Endothelial cell of umbilical vein (primary cell): ENCODE measurements at regions not wholly inside any gene's neighbourhood (a gene's known extent, or its start where the extent isn't known, plus 50 kb on each side); places are given as distances from the start of the nearest gene placed in this dataset.
"Not testable (repeated sequence)": the region's sequence is repeated elsewhere in the genome, so short reads cannot be mapped to it uniquely, and the experiment has no call there.

Experiments
- BruUV-seq: library from RNA; stranded (reverse); fragments of 400-500 nt; replicated peaks from 2 replicates; lab custom pipeline; 2021; lab: Mats Ljungman, UMichigan
- CTCF ChIA-PET: fragments of 300-600, 350-600 bp; sonication (Branson Sonifier 250); formaldehyde crosslinking; loops from one replicate; lab custom pipeline; 2021; ENCODE audit warnings: antibody characterized with exemption, inconsistent platforms; lab: Charles Lee
- POLR2A ChIA-PET: fragments of 300-600, 350-600 bp; sonication (Branson Sonifier 250); formaldehyde crosslinking; loops from one replicate; lab custom pipeline; 2021; ENCODE audit warnings: antibody characterized with exemption, inconsistent platforms; lab: Charles Lee
- DNase-seq: peaks from one replicate; pipeline ENCODE4 v3.0.0-alpha.2; 2011; ENCODE audit warnings: low read depth, low spot score
- FAIRE-seq: peaks from 2 replicates; lab custom pipeline; 2011; peaks lifted over from hg19 to GRCh38; lab: Jason Lieb, UNC
- H2AFZ ChIP-seq: 2 replicates; pipeline ENCODE4 v1.6.0; 2012; ENCODE audit warnings: low read depth, low read length, control low read depth, inconsistent platforms
- H3K27ac ChIP-seq: 2 replicates; pipeline ENCODE4 v1.5.1; 2011; ENCODE audit warnings: low read depth, mild to moderate bottlenecking, control low read depth, low read length, moderate library complexity; ENCODE audit not compliant: insufficient read depth
- H3K27me3 ChIP-seq, 2 experiments: 2 replicates each; pipeline versions ENCODE4 v1.6.0 to v1.6.1; 2011; ENCODE audit warnings: low read length in 2 of 2, mixed read lengths in 1 of 2; ENCODE audit not compliant: control insufficient read depth in 2 of 2, insufficient read depth in 2 of 2
- H3K36me3 ChIP-seq, 2 experiments: 2 replicates in 1 of 2; 3 replicates in 1 of 2; pipeline ENCODE4 v1.5.1; 2011; ENCODE audit warnings: low read length in 2 of 2, mild to moderate bottlenecking in 1 of 2, moderate library complexity in 1 of 2; ENCODE audit not compliant: control insufficient read depth in 2 of 2, insufficient read depth in 2 of 2; ENCODE audit errors: extremely low read depth in 1 of 2
- H3K4me1 ChIP-seq: 3 replicates; pipeline ENCODE4 v1.5.1; 2011; ENCODE audit warnings: mild to moderate bottlenecking, low read length; ENCODE audit not compliant: control insufficient read depth, insufficient read depth; ENCODE audit errors: extremely low read depth
- H3K4me2 ChIP-seq: 2 replicates; pipeline ENCODE4 v1.6.1; 2011; ENCODE audit warnings: low read length, control low read depth, mixed read lengths; ENCODE audit not compliant: insufficient read depth
- H3K4me3 ChIP-seq, 3 experiments: fragments of 200-600 bp in 1 of 3; sonication (generic), shearing (Covaris generic) in 1 of 3; replicated peaks in 1 of 3; 2 replicates each; pipeline ENCODE4 v1.5.1; 2011 to 2016; ENCODE audit warnings: control low read depth in 3 of 3, low read length in 3 of 3, mild to moderate bottlenecking in 2 of 3, inconsistent platforms in 1 of 3, low read depth in 1 of 3, moderate library complexity in 1 of 3; ENCODE audit not compliant: insufficient read depth in 1 of 3
- H3K79me2 ChIP-seq: 2 replicates; pipeline ENCODE4 v1.6.0; 2012; ENCODE audit warnings: low read length, inconsistent platforms; ENCODE audit not compliant: control insufficient read depth, insufficient read depth
- H3K9ac ChIP-seq: replicated peaks from 2 replicates; pipeline ENCODE3; 2011; ENCODE audit warnings: low read length, control low read depth; ENCODE audit not compliant: insufficient read depth; ENCODE audit errors: extremely low read depth
- H3K9me1 ChIP-seq: replicated peaks from 3 replicates; pipeline ENCODE4 v1.6.0; 2011; ENCODE audit warnings: mild to moderate bottlenecking, low read length; ENCODE audit not compliant: control insufficient read depth, insufficient read depth; ENCODE audit errors: extremely low read depth
- H3K9me3 ChIP-seq: replicated peaks from 2 replicates; pipeline ENCODE4 v1.5.1; 2012; ENCODE audit warnings: low read length, inconsistent platforms; ENCODE audit not compliant: control insufficient read depth, insufficient read depth
- H4K20me1 ChIP-seq: replicated peaks from 2 replicates; pipeline ENCODE3; 2011; ENCODE audit warnings: mild to moderate bottlenecking, low read length; ENCODE audit not compliant: control insufficient read depth, insufficient read depth; ENCODE audit errors: extremely low read depth
- CTCF ChIP-seq, 2 donors: IDR thresholded peaks; 1 replicate in 1 of 2; 2 replicates in 1 of 2; pipeline ENCODE4 v1.5.1; 2011; ENCODE audit warnings: low read length in 2 of 2, mild to moderate bottlenecking in 2 of 2, moderate library complexity in 2 of 2, control low read depth in 1 of 2, inconsistent platforms in 1 of 2, low read depth in 1 of 2; ENCODE audit not compliant: insufficient read depth in 1 of 2; ENCODE audit errors: extremely low read depth in 1 of 2
- JUN ChIP-seq: IDR thresholded peaks from 2 replicates; pipeline ENCODE4 v1.6.1; 2011; ENCODE audit warnings: borderline replicate concordance, low read depth; ENCODE audit not compliant: insufficient read length, insufficient read depth
- MAX ChIP-seq: IDR thresholded peaks from 2 replicates; pipeline ENCODE4 v1.6.1; 2011; ENCODE audit not compliant: insufficient read depth, insufficient read length
- MYC ChIP-seq: IDR thresholded peaks from one replicate; pipeline ENCODE4 v1.6.1; 2011; ENCODE audit warnings: mild to moderate bottlenecking, low read depth, low read length
- POLR2AphosphoS5 ChIP-seq: IDR thresholded peaks from 2 replicates; pipeline ENCODE4 v1.6.1; 2012; ENCODE audit warnings: low read depth, mild to moderate bottlenecking, control low read depth, low read length, moderate library complexity; ENCODE audit not compliant: insufficient read depth
- dilution Hi-C: fragments of 300-500 bp; cut with MboI; formaldehyde crosslinking; loops from one replicate; pipeline ENCODE4 v1.15.0; 2019; ENCODE audit warnings: low sequenced_read_pairs; ENCODE audit not compliant: extremely low pct_ligation_motif_present
- intact Hi-C: fragments of 100-400 bp; cut with micrococcal nuclease; formaldehyde crosslinking; loops from one replicate; pipeline ENCODE4 v1.10.0; 2022

- TF ChIP-seq JUN (no peak), POLR2AphosphoS5 (no peak), CTCF (IDR thresholded peaks at IDR 0.05; ENCODE audit: extremely low read depth in 1 of 2, insufficient read depth in 1 of 2, low read depth in 1 of 2, low read length in 2 of 2) (no peak), MYC (no peak), MAX (no peak)
- ChIA-PET CTCF (interaction anchor here (0.9 to 3.8 kb wide), 6 partner anchors 9 to 261 kb away, joined by 4 to 26 read pairs (median 8); partner anchors contain the start of gene RASAL2), POLR2A (no interaction called here)
- Histone ChIP-seq H2AFZ (peak overlapping the region; percentile 97), H3K27ac (no peak overlapping the region), H3K4me2 (peak overlapping the region; percentile 63), H3K9ac (peak overlapping the region; percentile 83), H3K36me3 (no peaks in the 10 kb centered on the region), H3K4me3 (peak overlapping the region in 1 of 3 experiments; percentile 48), H3K27me3 (no peaks in the 10 kb centered on the region), H4K20me1 (no peaks in the 10 kb centered on the region), H3K79me2 (no peaks in the 10 kb centered on the region), H3K9me3 (no peaks in the 10 kb centered on the region), H3K9me1 (no peaks in the 10 kb centered on the region), H3K4me1 (no peaks in the 10 kb centered on the region)
- dilution Hi-C loops (no loop called here), intact Hi-C loops (no loop called here)
- DNase-seq (no peak), FAIRE-seq (no peak)
- TSS peak; percentile 78 for BruUV-seq
Measured at GRCh38 chr1:178038372-178038771, 55.5 kb upstream of the RASAL2 start.

GRCh38 chr1:178039891-178040290, 54.0 kb upstream of the RASAL2 start:
- H3K9ac ChIP-seq: no peak overlapping the region
- no peak overlapping the region for H2AFZ ChIP-seq
- DNase-seq (no peak), FAIRE-seq (no peak)
- H3K27me3 ChIP-seq: no peaks in the 10 kb centered on the region
- no peaks in the 10 kb centered on the region for H3K9me1 ChIP-seq
- no peaks in the 10 kb centered on the region for H3K36me3 ChIP-seq
- intact Hi-C loops: no loop called here
- POLR2A ChIA-PET: no interaction called here
- no peak overlapping the region for H3K4me2 ChIP-seq
- TF ChIP-seq JUN: no peak
- H3K79me2 ChIP-seq: no peaks in the 10 kb centered on the region
- H3K27ac ChIP-seq: no peak overlapping the region
- no peaks in the 10 kb centered on the region for H3K4me1 ChIP-seq
- dilution Hi-C loops: no loop called here
- no TSS peak for BruUV-seq
- no peaks in the 10 kb centered on the region for H3K9me3 ChIP-seq
- no peaks in the 10 kb centered on the region for H4K20me1 ChIP-seq
- CTCF ChIA-PET: interaction anchor here (1.0 to 3.8 kb wide), 3 partner anchors 9 to 243 kb away, joined by 3 to 26 read pairs (median 5); no protein-coding TSS in a partner anchor
- no peak overlapping the region for H3K4me3 ChIP-seq

- H3K9ac ChIP-seq, H3K27me3 ChIP-seq, DNase-seq, H3K4me2 ChIP-seq, H3K4me3 ChIP-seq, BruUV-seq, H3K36me3 ChIP-seq, POLR2A ChIA-PET, intact Hi-C loops, H3K79me2 ChIP-seq, H4K20me1 ChIP-seq, H3K27ac ChIP-seq, H3K9me3 ChIP-seq, H3K4me1 ChIP-seq, FAIRE-seq, H3K9me1 ChIP-seq, H2AFZ ChIP-seq, dilution Hi-C loops: not testable (repeated sequence)
- CTCF ChIA-PET: interaction anchor here (1.2 kb wide), 1 partner anchor 11 kb away, joined by 4 read pairs; no protein-coding TSS in a partner anchor
Measured at GRCh38 chr1:178043940-178044339, 50.0 kb upstream of the RASAL2 start.
